Neural cell (in vitro differentiated cells): ENCODE measurements at regions not wholly inside any gene's neighbourhood (a gene's known extent, or its start where the extent isn't known, plus 50 kb on each side); places are given as distances from the start of the nearest gene placed in this dataset.

ENCODE experiments used
- H2AFZ ChIP-seq: fragments of 200-600, 300-800 bp; sonication (generic), shearing (Covaris generic); 2 replicates; pipeline ENCODE4 v1.6.0; 2014; ENCODE audit warnings: low read depth, mild to moderate bottlenecking, antibody characterized with exemption, low read length, moderate library complexity
- H3F3A ChIP-seq: fragments of 200-600 bp; shearing (Covaris generic); 2 replicates; pipeline ENCODE4 v1.6.1; 2016; ENCODE audit warnings: mild to moderate bottlenecking, moderate library complexity, mixed read lengths, antibody characterized with exemption, low read length; ENCODE audit not compliant: insufficient read depth, poor library complexity, severe bottlenecking
- H3K27ac ChIP-seq: fragments of 200-600, 300-800 bp; sonication (generic), shearing (Covaris generic); 2 replicates; pipeline ENCODE4 v1.5.1; 2014; ENCODE audit warnings: mild to moderate bottlenecking, low read length, moderate library complexity
- H3K27me3 ChIP-seq: fragments of 300-800, 200-600 bp; sonication (generic), shearing (Covaris generic); 2 replicates; pipeline ENCODE4 v1.6.0; 2014; ENCODE audit warnings: mild to moderate bottlenecking, low read depth, low read length, moderate library complexity; ENCODE audit not compliant: insufficient read depth
- H3K36me3 ChIP-seq: fragments of 300-800, 200-600 bp; sonication (generic), shearing (Covaris generic); 2 replicates; pipeline ENCODE4 v1.5.1; 2014; ENCODE audit warnings: mild to moderate bottlenecking, antibody characterized with exemption, low read length, moderate library complexity; ENCODE audit not compliant: insufficient read depth
- H3K4me2 ChIP-seq: fragments of 300-800, 200-600 bp; sonication (generic), shearing (Covaris generic); 2 replicates; pipeline ENCODE4 v1.6.0; 2014; ENCODE audit warnings: mild to moderate bottlenecking, low read length
- H3K4me3 ChIP-seq: fragments of 300-800, 200-600 bp; sonication (generic), shearing (Covaris generic); 2 replicates; pipeline ENCODE4 v1.5.1; 2014; ENCODE audit warnings: mild to moderate bottlenecking, low read length, moderate library complexity
- H3K79me2 ChIP-seq: fragments of 200-600 bp; shearing (Covaris generic); replicated peaks from 2 replicates; pipeline ENCODE4 v1.6.0; 2014; ENCODE audit warnings: mild to moderate bottlenecking, low read length, moderate library complexity; ENCODE audit not compliant: insufficient read depth
- H3K9ac ChIP-seq: fragments of 300-800, 200-600 bp; sonication (generic), shearing (Covaris generic); 2 replicates; pipeline ENCODE4 v1.6.1; 2016; ENCODE audit warnings: mild to moderate bottlenecking, low read length, mixed read lengths
- H3K9me2 ChIP-seq: fragments of 200-600 bp; shearing (Covaris generic); 2 replicates; pipeline ENCODE4 v1.6.1; 2016; ENCODE audit warnings: mild to moderate bottlenecking, low read length, mixed read lengths; ENCODE audit not compliant: insufficient read depth
- H3K9me3 ChIP-seq: fragments of 200-600, 300-800 bp; sonication (generic), shearing (Covaris generic); 2 replicates; pipeline ENCODE4 v1.6.1; 2016; ENCODE audit warnings: mild to moderate bottlenecking, mixed run types, low read length, moderate library complexity, mixed read lengths
- H4K20me1 ChIP-seq: fragments of 200-600 bp; shearing (Covaris generic); 2 replicates; pipeline ENCODE4 v1.6.1; 2016; ENCODE audit warnings: mild to moderate bottlenecking, mixed run types; ENCODE audit not compliant: insufficient read depth
- EP300 ChIP-seq: fragments of 450-650 bp; conservative IDR thresholded peaks from 2 replicates; pipeline ENCODE4 v1.6.1; 2014; ENCODE audit warnings: antibody characterized with exemption, mild to moderate bottlenecking, moderate library complexity; ENCODE audit not compliant: poor library complexity, severe bottlenecking
- EZH2 ChIP-seq: fragments of 200-600, 300-800 bp; shearing (Covaris generic), sonication (generic); IDR thresholded peaks from 2 replicates; pipeline ENCODE4 v1.6.1; 2014; ENCODE audit warnings: antibody characterized with exemption, low read length, borderline replicate concordance, mild to moderate bottlenecking; ENCODE audit not compliant: insufficient read depth, poor library complexity, severe bottlenecking
- MXI1 ChIP-seq: fragments of 450-650 bp; conservative IDR thresholded peaks from 2 replicates; pipeline ENCODE4 v1.6.1; 2014; ENCODE audit warnings: antibody characterized with exemption, mild to moderate bottlenecking; ENCODE audit not compliant: poor library complexity, severe bottlenecking
- POLR2AphosphoS5 ChIP-seq: IDR thresholded peaks from 2 replicates; pipeline ENCODE4 v1.6.1; 2012
- RAD21 ChIP-seq: fragments of 450-650 bp; conservative IDR thresholded peaks from 2 replicates; pipeline ENCODE4 v1.6.1; 2014; ENCODE audit warnings: antibody characterized with exemption, mild to moderate bottlenecking, moderate library complexity
- SMC3 ChIP-seq: fragments of 450-650 bp; conservative IDR thresholded peaks from 2 replicates; pipeline ENCODE4 v1.6.1; 2014; ENCODE audit warnings: antibody characterized with exemption, mild to moderate bottlenecking, moderate library complexity; ENCODE audit not compliant: poor library complexity
- TAF1 ChIP-seq: IDR thresholded peaks from 2 replicates; pipeline ENCODE4 v1.6.1; 2012; ENCODE audit warnings: low read depth
- TF ChIP-seq, protein P1 (sequence below): fragments of 450-650 bp; IDR thresholded peaks from 2 replicates; pipeline ENCODE4 v1.5.1; 2014; ENCODE audit warnings: antibody characterized with exemption, mild to moderate bottlenecking, moderate library complexity; ENCODE audit not compliant: poor library complexity, severe bottlenecking
- TF ChIP-seq, protein P2 (sequence below): IDR thresholded peaks from 2 replicates; pipeline ENCODE4 v1.6.1; 2012; ENCODE audit warnings: borderline replicate concordance

DNA sequence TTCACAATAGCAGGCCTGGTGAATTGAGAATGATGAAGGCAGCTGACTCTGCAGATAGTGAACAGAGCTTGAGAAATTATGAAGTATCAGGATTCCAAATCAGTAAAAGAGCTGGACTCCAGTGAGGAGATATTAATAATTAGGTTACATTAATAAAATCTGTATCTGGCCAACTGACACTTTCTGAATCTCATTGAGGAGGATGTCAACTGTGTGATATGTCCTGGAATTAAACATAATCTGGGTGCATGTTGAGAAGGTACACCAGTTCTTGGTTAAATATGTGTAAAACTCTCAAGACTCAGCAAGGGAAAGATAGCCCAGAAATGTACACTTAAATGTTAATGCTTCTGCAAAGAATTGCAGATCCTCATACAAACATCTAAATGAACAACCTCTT, 177.8 kb upstream of the SFRP2 start:
- H3K27ac ChIP-seq = no peak overlapping the region
- H3K27me3 ChIP-seq = no peaks in the 10 kb centered on the region
- no peak overlapping the region for H3K4me2 ChIP-seq
- H2AFZ ChIP-seq = no peak overlapping the region
- H3K36me3 ChIP-seq = no peaks in the 10 kb centered on the region
- TF ChIP-seq EZH2 (no peak), EP300 (no peak), SMC3 (no peak), TAF1 (no peak), RAD21 (no peak), POLR2AphosphoS5 (no peak), MXI1 (no peak)
- TF ChIP-seq, protein P1, sequence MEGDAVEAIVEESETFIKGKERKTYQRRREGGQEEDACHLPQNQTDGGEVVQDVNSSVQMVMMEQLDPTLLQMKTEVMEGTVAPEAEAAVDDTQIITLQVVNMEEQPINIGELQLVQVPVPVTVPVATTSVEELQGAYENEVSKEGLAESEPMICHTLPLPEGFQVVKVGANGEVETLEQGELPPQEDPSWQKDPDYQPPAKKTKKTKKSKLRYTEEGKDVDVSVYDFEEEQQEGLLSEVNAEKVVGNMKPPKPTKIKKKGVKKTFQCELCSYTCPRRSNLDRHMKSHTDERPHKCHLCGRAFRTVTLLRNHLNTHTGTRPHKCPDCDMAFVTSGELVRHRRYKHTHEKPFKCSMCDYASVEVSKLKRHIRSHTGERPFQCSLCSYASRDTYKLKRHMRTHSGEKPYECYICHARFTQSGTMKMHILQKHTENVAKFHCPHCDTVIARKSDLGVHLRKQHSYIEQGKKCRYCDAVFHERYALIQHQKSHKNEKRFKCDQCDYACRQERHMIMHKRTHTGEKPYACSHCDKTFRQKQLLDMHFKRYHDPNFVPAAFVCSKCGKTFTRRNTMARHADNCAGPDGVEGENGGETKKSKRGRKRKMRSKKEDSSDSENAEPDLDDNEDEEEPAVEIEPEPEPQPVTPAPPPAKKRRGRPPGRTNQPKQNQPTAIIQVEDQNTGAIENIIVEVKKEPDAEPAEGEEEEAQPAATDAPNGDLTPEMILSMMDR = no peak
- TF ChIP-seq, protein P2, sequence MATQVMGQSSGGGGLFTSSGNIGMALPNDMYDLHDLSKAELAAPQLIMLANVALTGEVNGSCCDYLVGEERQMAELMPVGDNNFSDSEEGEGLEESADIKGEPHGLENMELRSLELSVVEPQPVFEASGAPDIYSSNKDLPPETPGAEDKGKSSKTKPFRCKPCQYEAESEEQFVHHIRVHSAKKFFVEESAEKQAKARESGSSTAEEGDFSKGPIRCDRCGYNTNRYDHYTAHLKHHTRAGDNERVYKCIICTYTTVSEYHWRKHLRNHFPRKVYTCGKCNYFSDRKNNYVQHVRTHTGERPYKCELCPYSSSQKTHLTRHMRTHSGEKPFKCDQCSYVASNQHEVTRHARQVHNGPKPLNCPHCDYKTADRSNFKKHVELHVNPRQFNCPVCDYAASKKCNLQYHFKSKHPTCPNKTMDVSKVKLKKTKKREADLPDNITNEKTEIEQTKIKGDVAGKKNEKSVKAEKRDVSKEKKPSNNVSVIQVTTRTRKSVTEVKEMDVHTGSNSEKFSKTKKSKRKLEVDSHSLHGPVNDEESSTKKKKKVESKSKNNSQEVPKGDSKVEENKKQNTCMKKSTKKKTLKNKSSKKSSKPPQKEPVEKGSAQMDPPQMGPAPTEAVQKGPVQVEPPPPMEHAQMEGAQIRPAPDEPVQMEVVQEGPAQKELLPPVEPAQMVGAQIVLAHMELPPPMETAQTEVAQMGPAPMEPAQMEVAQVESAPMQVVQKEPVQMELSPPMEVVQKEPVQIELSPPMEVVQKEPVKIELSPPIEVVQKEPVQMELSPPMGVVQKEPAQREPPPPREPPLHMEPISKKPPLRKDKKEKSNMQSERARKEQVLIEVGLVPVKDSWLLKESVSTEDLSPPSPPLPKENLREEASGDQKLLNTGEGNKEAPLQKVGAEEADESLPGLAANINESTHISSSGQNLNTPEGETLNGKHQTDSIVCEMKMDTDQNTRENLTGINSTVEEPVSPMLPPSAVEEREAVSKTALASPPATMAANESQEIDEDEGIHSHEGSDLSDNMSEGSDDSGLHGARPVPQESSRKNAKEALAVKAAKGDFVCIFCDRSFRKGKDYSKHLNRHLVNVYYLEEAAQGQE = no peak
- H3K9ac ChIP-seq = no peak overlapping the region
- H3F3A ChIP-seq = no peaks in the 10 kb centered on the region
- H3K4me3 ChIP-seq = no peak overlapping the region
- no peaks in the 10 kb centered on the region for H3K9me3 ChIP-seq
- no peaks in the 10 kb centered on the region for H4K20me1 ChIP-seq
- no peaks in the 10 kb centered on the region for H3K9me2 ChIP-seq
- no peaks in the 10 kb centered on the region for H3K79me2 ChIP-seq

DNA sequence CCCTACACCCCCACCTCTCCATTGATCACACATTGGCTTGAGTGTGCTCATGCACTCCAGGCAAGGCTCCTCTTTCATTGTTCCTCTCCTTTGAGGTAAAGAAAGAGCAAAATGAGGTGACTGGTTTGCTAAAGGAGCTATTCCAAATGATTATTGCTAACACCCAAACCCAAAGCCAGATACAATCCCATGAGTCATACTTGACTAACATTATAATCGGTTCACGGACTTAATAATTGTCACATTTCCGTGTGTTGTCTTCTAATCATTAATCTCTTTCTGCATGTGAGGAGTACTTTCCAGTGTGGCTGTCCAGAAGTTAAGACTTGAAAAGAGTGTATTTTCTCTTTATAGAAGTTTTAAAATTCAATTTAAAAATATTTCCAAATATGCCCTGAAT, 174.3 kb upstream of the SFRP2 start:
- no peaks in the 10 kb centered on the region for H3K79me2 ChIP-seq
- H3F3A ChIP-seq = no peaks in the 10 kb centered on the region
- no peaks in the 10 kb centered on the region for H3K9me2 ChIP-seq
- H3K27me3 ChIP-seq = no peaks in the 10 kb centered on the region
- no peak overlapping the region for H3K9ac ChIP-seq
- no peak overlapping the region for H3K27ac ChIP-seq
- no peaks in the 10 kb centered on the region for H3K36me3 ChIP-seq
- no peaks in the 10 kb centered on the region for H4K20me1 ChIP-seq
- no peak overlapping the region for H2AFZ ChIP-seq
- no peak overlapping the region for H3K4me3 ChIP-seq
- TF ChIP-seq SMC3 (no peak), POLR2AphosphoS5 (no peak), EZH2 (no peak), MXI1 (no peak), EP300 (no peak), TAF1 (no peak), RAD21 (no peak)
- TF ChIP-seq, protein P2 = no peak
- TF ChIP-seq, protein P1 = no peak
- no peak overlapping the region for H3K4me2 ChIP-seq
- no peaks in the 10 kb centered on the region for H3K9me3 ChIP-seq
